OCI-LY1 (cell line): ENCODE measurements at regions not wholly inside any gene's neighbourhood (a gene's known extent, or its start where the extent isn't known, plus 50 kb on each side); places are given as distances from the start of the nearest gene placed in this dataset.

Experiments
- H2AFZ ChIP-seq: fragments of 200-600 bp; sonication (generic), shearing (Covaris generic); 2 replicates; pipeline ENCODE4 v1.6.0; 2014; ENCODE audit warnings: antibody characterized with exemption, mild to moderate bottlenecking, low read length
- H3F3A ChIP-seq: fragments of 200-600 bp; sonication (generic), shearing (Covaris generic); 2 replicates; pipeline ENCODE4 v1.6.0; 2014; ENCODE audit warnings: mild to moderate bottlenecking, antibody characterized with exemption, low read length, moderate library complexity; ENCODE audit not compliant: insufficient read depth
- H3K27ac ChIP-seq: fragments of 200-600 bp; sonication (generic); 2 replicates; pipeline ENCODE4 v1.5.1; 2014; ENCODE audit warnings: low read length, mixed run types, mild to moderate bottlenecking, low read depth; ENCODE audit not compliant: poor library complexity, severe bottlenecking
- H3K27me3 ChIP-seq: fragments of 200-600 bp; sonication (generic); 2 replicates; pipeline ENCODE4 v1.6.0; 2014; ENCODE audit warnings: antibody characterized with exemption, mild to moderate bottlenecking, low read length, moderate library complexity; ENCODE audit not compliant: insufficient read depth
- H3K36me3 ChIP-seq: fragments of 200-600 bp; sonication (generic); 2 replicates; pipeline ENCODE4 v1.6.1; 2014; ENCODE audit warnings: mild to moderate bottlenecking, antibody characterized with exemption, low read length, moderate library complexity, mixed read lengths; ENCODE audit not compliant: insufficient read depth
- H3K4me1 ChIP-seq: fragments of 200-600 bp; sonication (generic); 2 replicates; pipeline ENCODE4 v1.5.1; 2014; ENCODE audit warnings: mild to moderate bottlenecking, low read length, moderate library complexity; ENCODE audit not compliant: insufficient read depth, severe bottlenecking
- H3K4me2 ChIP-seq: fragments of 200-600 bp; sonication (generic), shearing (Covaris generic); 2 replicates; pipeline ENCODE4 v1.6.1; 2014; ENCODE audit warnings: low read length
- H3K4me3 ChIP-seq: fragments of 200-600 bp; sonication (generic); 2 replicates; pipeline ENCODE4 v1.5.1; 2014; ENCODE audit warnings: low read length, low read depth, mild to moderate bottlenecking, mixed read lengths; ENCODE audit not compliant: poor library complexity, severe bottlenecking
- H3K79me2 ChIP-seq: fragments of 200-600 bp; shearing (Covaris generic); 2 replicates; pipeline ENCODE4 v1.6.1; 2016; ENCODE audit warnings: mixed run types, low read length, mixed read lengths; ENCODE audit not compliant: insufficient read depth
- H3K9ac ChIP-seq: fragments of 200-600 bp; sonication (generic), shearing (Covaris generic); 2 replicates; pipeline ENCODE4 v1.6.1; 2014; ENCODE audit warnings: mild to moderate bottlenecking, low read length, mixed read lengths
- H3K9me2 ChIP-seq: fragments of 200-600 bp; sonication (generic), shearing (Covaris generic); 2 replicates; pipeline ENCODE4 v1.6.1; 2014; ENCODE audit warnings: low read depth, mild to moderate bottlenecking, low read length, mixed read lengths
- H3K9me3 ChIP-seq: fragments of 200-600 bp; shearing (Covaris generic); 2 replicates; pipeline ENCODE4 v1.6.1; 2014; ENCODE audit warnings: low read length, mixed read lengths
- H4K20me1 ChIP-seq: fragments of 200-600 bp; sonication (generic), shearing (Covaris generic); 2 replicates; pipeline ENCODE4 v1.6.0; 2016; ENCODE audit warnings: mild to moderate bottlenecking, low read length; ENCODE audit not compliant: insufficient read depth
- CTCF ChIP-seq: fragments of 200-600 bp; sonication (generic), shearing (Covaris generic); IDR thresholded peaks from 2 replicates; pipeline ENCODE4 v1.5.1; 2017; ENCODE audit warnings: mild to moderate bottlenecking, antibody characterized with exemption, low read length, moderate library complexity, mixed read lengths
- EZH2 ChIP-seq: fragments of 200-600 bp; sonication (generic), shearing (Covaris generic); IDR thresholded peaks from 2 replicates; pipeline ENCODE4 v1.8.0; 2017; ENCODE audit warnings: borderline replicate concordance, mixed run types, mild to moderate bottlenecking, antibody characterized with exemption, low read length, moderate library complexity, mixed read lengths

- Histone ChIP-seq H3K27ac (no peak overlapping the region), H3F3A (no peaks in the 10 kb centered on the region), H3K4me2 (no peak overlapping the region), H3K4me1 (no peaks in the 10 kb centered on the region), H3K79me2 (no peaks in the 10 kb centered on the region), H3K36me3 (no peaks in the 10 kb centered on the region), H3K9me2 (no peaks in the 10 kb centered on the region), H3K9ac (no peak overlapping the region), H3K27me3 (no peaks in the 10 kb centered on the region), H3K9me3 (no peaks in the 10 kb centered on the region), H3K4me3 (no peak overlapping the region), H4K20me1 (no peaks in the 10 kb centered on the region), H2AFZ (no peak overlapping the region)
- TF ChIP-seq CTCF (no peak), EZH2 (no peak)
These were observed 330.3 kb downstream of the HTR1B start for GRCh38 chr6:77133031-77133430.

- H3K4me3 ChIP-seq: no peak overlapping the region
- H3F3A ChIP-seq: no peaks in the 10 kb centered on the region
- H3K9me2 ChIP-seq: no peaks in the 10 kb centered on the region
- H3K4me2 ChIP-seq: no peak overlapping the region
- no peak overlapping the region for H3K27ac ChIP-seq
- TF ChIP-seq CTCF (no peak), EZH2 (no peak)
- no peaks in the 10 kb centered on the region for H4K20me1 ChIP-seq
- H3K36me3 ChIP-seq: no peaks in the 10 kb centered on the region
- H3K4me1 ChIP-seq: no peaks in the 10 kb centered on the region
- H3K9me3 ChIP-seq: no peaks in the 10 kb centered on the region
- H3K9ac ChIP-seq: no peak overlapping the region
- H3K79me2 ChIP-seq: no peaks in the 10 kb centered on the region
- no peak overlapping the region for H2AFZ ChIP-seq
- no peaks in the 10 kb centered on the region for H3K27me3 ChIP-seq
These were observed 331.9 kb downstream of the HTR1B start for GRCh38 chr6:77131426-77131825.

GRCh38 chr6:77124604-77125003 is 338.7 kb downstream of the HTR1B start:
- no peaks in the 10 kb centered on the region for H3K4me1 ChIP-seq
- no peaks in the 10 kb centered on the region for H3K9me3 ChIP-seq
- no peak overlapping the region for H2AFZ ChIP-seq
- H4K20me1 ChIP-seq: no peaks in the 10 kb centered on the region
- H3K27ac ChIP-seq: no peak overlapping the region
- H3K27me3 ChIP-seq: no peaks in the 10 kb centered on the region
- TF ChIP-seq EZH2: no peak
- TF ChIP-seq CTCF: 0 out of 2 replicates have a peak, but pooled peaks have one; percentile 9
- no peak overlapping the region for H3K9ac ChIP-seq
- H3F3A ChIP-seq: no peaks in the 10 kb centered on the region
- no peaks in the 10 kb centered on the region for H3K79me2 ChIP-seq
- no peak overlapping the region for H3K4me3 ChIP-seq
- no peaks in the 10 kb centered on the region for H3K9me2 ChIP-seq
- H3K36me3 ChIP-seq: no peaks in the 10 kb centered on the region
- no peak overlapping the region for H3K4me2 ChIP-seq
